Neural crest cell (in vitro differentiated cells): ENCODE measurements at regions not wholly inside any gene's neighbourhood (a gene's known extent, or its start where the extent isn't known, plus 50 kb on each side); places are given as distances from the start of the nearest gene placed in this dataset.

ENCODE experiments used
- DNase-seq: peaks from one replicate; pipeline ENCODE4 v3.0.0; 2021; ENCODE audit warnings: low read depth, mixed read lengths, low spot score
- H3K27ac Mint-ChIP-seq: one replicate; pipeline ENCODE4 v1.8.0; 2021; ENCODE audit warnings: mild to moderate bottlenecking, mixed read lengths; ENCODE audit not compliant: unreplicated experiment
- H3K27me3 Mint-ChIP-seq: 2 replicates; pipeline ENCODE4 v1.8.0; 2021; ENCODE audit warnings: low read depth, mild to moderate bottlenecking, mixed read lengths
- H3K36me3 Mint-ChIP-seq: 2 replicates; pipeline ENCODE4 v1.8.0; 2021; ENCODE audit warnings: low read depth, mild to moderate bottlenecking, mixed read lengths
- H3K4me1 Mint-ChIP-seq: 2 replicates; pipeline ENCODE4 v1.8.0; 2021; ENCODE audit warnings: mixed read lengths
- H3K4me3 Mint-ChIP-seq: one replicate; pipeline ENCODE4 v1.8.0; 2021; ENCODE audit warnings: mild to moderate bottlenecking, mixed read lengths
- H3K9me3 Mint-ChIP-seq: 2 replicates; pipeline ENCODE4 v1.8.0; 2021; ENCODE audit warnings: mixed read lengths
- CTCF ChIP-seq: fragments of 200-600 bp; sonication (generic); conservative IDR thresholded peaks from 2 replicates; pipeline ENCODE4 v1.5.0; 2021; ENCODE audit warnings: antibody characterized with exemption, mild to moderate bottlenecking

GRCh38 chrX:80266287-80266686, 154.0 kb upstream of the TENT5D start:
- TF ChIP-seq CTCF = no peak
- no peaks in the 10 kb centered on the region for H3K36me3 Mint-ChIP-seq
- no peaks in the 10 kb centered on the region for H3K27me3 Mint-ChIP-seq

GRCh38 chrX:80266979-80267378, 153.3 kb upstream of the TENT5D start:
- H3K36me3 Mint-ChIP-seq = no peaks in the 10 kb centered on the region
- H3K27me3 Mint-ChIP-seq = no peaks in the 10 kb centered on the region

More at GRCh38 chrX:80266287-80266686, 154.0 kb upstream of the TENT5D start:
- Mint-ChIP-seq H3K4me3 (no peak overlapping the region), H3K27ac (no peak overlapping the region), H3K9me3 (no peaks in the 10 kb centered on the region), H3K4me1 (no peaks in the 10 kb centered on the region)
- DNase-seq = no peak

GRCh38 chrX:80267790-80268189, 152.5 kb upstream of the TENT5D start:
- H3K4me1 Mint-ChIP-seq = no peaks in the 10 kb centered on the region
- H3K27me3 Mint-ChIP-seq = no peaks in the 10 kb centered on the region
- H3K36me3 Mint-ChIP-seq = no peaks in the 10 kb centered on the region
- no peak for DNase-seq
- H3K27ac Mint-ChIP-seq = no peak overlapping the region
- H3K4me3 Mint-ChIP-seq = no peak overlapping the region
- no peak for TF ChIP-seq CTCF
- no peaks in the 10 kb centered on the region for H3K9me3 Mint-ChIP-seq

More at GRCh38 chrX:80266979-80267378, 153.3 kb upstream of the TENT5D start:
- no peaks in the 10 kb centered on the region for H3K4me1 Mint-ChIP-seq
- DNase-seq = no peak
- H3K27ac Mint-ChIP-seq = no peak overlapping the region
- no peak overlapping the region for H3K4me3 Mint-ChIP-seq
- no peaks in the 10 kb centered on the region for H3K9me3 Mint-ChIP-seq
- TF ChIP-seq CTCF = no peak

GRCh38 chrX:80282535-80282934, 137.7 kb upstream of the TENT5D start:
- H3K9me3 Mint-ChIP-seq = no peaks in the 10 kb centered on the region
- no peaks in the 10 kb centered on the region for H3K36me3 Mint-ChIP-seq
- no peaks in the 10 kb centered on the region for H3K27me3 Mint-ChIP-seq
- H3K4me1 Mint-ChIP-seq = no peaks in the 10 kb centered on the region
- DNase-seq = no peak
- no peak overlapping the region for H3K4me3 Mint-ChIP-seq
- TF ChIP-seq CTCF = peak; percentile 54
- no peak overlapping the region for H3K27ac Mint-ChIP-seq

- Mint-ChIP-seq H3K27ac (no peak overlapping the region), H3K4me3 (no peak overlapping the region), H3K9me3 (no peaks in the 10 kb centered on the region), H3K27me3 (no peaks in the 10 kb centered on the region), H3K36me3 (no peaks in the 10 kb centered on the region), H3K4me1 (no peaks in the 10 kb centered on the region)
- DNase-seq = peak; percentile 25
- TF ChIP-seq CTCF = peak; percentile 66
Measured at GRCh38 chrX:80285131-80285773, 135.0 kb upstream of the TENT5D start.
